Liver (tissue), 3 donors: ENCODE measurements at regions not wholly inside any gene's neighbourhood (a gene's known extent, or its start where the extent isn't known, plus 50 kb on each side); places are given as distances from the start of the nearest gene placed in this dataset.

Source experiments
- CTCF ChIP-seq: fragments of 150-350 bp; IDR thresholded peaks from 2 replicates; pipeline ENCODE4 v1.5.1; 2017; ENCODE audit warnings: improper control_type of control experiment, low read depth, low read length; ENCODE audit not compliant: missing input control
- EGR1 ChIP-seq, 2 donors: IDR thresholded peaks; 2 replicates each; pipeline ENCODE4 v1.6.1; 2016 to 2018; ENCODE audit warnings: antibody characterized with exemption in 2 of 2, low read depth in 2 of 2
- FOXA1 ChIP-seq: IDR thresholded peaks from 2 replicates; pipeline ENCODE4 v1.6.1; 2016; ENCODE audit warnings: antibody characterized with exemption
- GABPA ChIP-seq, 2 donors: IDR thresholded peaks in 1 of 2; conservative IDR thresholded peaks in 1 of 2; 2 replicates each; pipeline ENCODE4 v1.6.1; 2016; ENCODE audit warnings: antibody characterized with exemption in 2 of 2, mild to moderate bottlenecking in 1 of 2, moderate library complexity in 1 of 2
- HNF4A ChIP-seq, 2 donors: conservative IDR thresholded peaks; 2 replicates each; pipeline ENCODE4 v1.6.1; 2016; ENCODE audit warnings: antibody characterized with exemption in 2 of 2, mild to moderate bottlenecking in 2 of 2
- JUND ChIP-seq, 2 donors: IDR thresholded peaks; 2 replicates each; pipeline ENCODE4 v1.6.1; 2016; ENCODE audit warnings: antibody characterized with exemption in 2 of 2
- MAX ChIP-seq: IDR thresholded peaks from 2 replicates; pipeline ENCODE4 v1.6.1; 2016; ENCODE audit warnings: antibody characterized with exemption
- RAD21 ChIP-seq, 2 donors: IDR thresholded peaks; 2 replicates each; pipeline ENCODE4 v1.6.1; 2016; ENCODE audit warnings: antibody characterized with exemption in 2 of 2, mild to moderate bottlenecking in 2 of 2
- REST ChIP-seq: IDR thresholded peaks from 2 replicates; pipeline ENCODE4 v1.6.1; 2016; ENCODE audit warnings: antibody characterized with exemption, mild to moderate bottlenecking
- RXRA ChIP-seq, 2 donors: IDR thresholded peaks; 2 replicates each; pipeline ENCODE4 v1.6.1; 2017 to 2018; ENCODE audit warnings: antibody characterized with exemption in 2 of 2, mild to moderate bottlenecking in 1 of 2
- SP1 ChIP-seq: IDR thresholded peaks from 2 replicates; pipeline ENCODE4 v1.6.1; 2018; ENCODE audit warnings: antibody characterized with exemption, mild to moderate bottlenecking
- TAF1 ChIP-seq: conservative IDR thresholded peaks from 2 replicates; pipeline ENCODE4 v1.6.1; 2016; ENCODE audit warnings: antibody characterized with exemption, mild to moderate bottlenecking
- YY1 ChIP-seq: IDR thresholded peaks from 2 replicates; pipeline ENCODE4 v1.6.1; 2016; ENCODE audit warnings: antibody characterized with exemption, mild to moderate bottlenecking
- TF ChIP-seq, protein P1 (sequence below): IDR thresholded peaks from 2 replicates; pipeline ENCODE4 v1.6.1; 2016; ENCODE audit warnings: antibody characterized with exemption
- donor health status: healthy.
- donor health status: healthy.

DNA sequence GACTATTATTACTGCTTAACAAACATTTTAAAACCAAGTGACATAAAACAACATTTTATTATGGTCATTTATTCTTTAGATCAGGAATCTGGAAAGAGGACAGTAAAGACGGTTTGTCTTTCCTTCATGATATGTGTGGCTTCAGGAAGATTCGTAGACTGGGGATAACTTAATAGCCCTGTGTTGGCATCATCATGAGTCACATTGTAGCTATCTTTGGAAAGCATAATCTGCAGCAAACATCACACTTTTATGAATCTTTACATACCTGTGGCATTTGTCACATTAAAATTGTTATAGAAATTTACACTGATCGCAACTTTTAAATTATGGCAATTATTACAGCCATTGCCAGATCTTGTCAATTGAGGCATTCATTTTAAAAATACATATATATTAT, 397.1 kb downstream of the NOVA1 start:
- TF ChIP-seq, protein P1, sequence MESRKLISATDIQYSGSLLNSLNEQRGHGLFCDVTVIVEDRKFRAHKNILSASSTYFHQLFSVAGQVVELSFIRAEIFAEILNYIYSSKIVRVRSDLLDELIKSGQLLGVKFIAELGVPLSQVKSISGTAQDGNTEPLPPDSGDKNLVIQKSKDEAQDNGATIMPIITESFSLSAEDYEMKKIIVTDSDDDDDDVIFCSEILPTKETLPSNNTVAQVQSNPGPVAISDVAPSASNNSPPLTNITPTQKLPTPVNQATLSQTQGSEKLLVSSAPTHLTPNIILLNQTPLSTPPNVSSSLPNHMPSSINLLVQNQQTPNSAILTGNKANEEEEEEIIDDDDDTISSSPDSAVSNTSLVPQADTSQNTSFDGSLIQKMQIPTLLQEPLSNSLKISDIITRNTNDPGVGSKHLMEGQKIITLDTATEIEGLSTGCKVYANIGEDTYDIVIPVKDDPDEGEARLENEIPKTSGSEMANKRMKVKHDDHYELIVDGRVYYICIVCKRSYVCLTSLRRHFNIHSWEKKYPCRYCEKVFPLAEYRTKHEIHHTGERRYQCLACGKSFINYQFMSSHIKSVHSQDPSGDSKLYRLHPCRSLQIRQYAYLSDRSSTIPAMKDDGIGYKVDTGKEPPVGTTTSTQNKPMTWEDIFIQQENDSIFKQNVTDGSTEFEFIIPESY, result no peak
- TF ChIP-seq CTCF, result no peak
- no peak for TF ChIP-seq REST
- TF ChIP-seq RXRA (IDR thresholded peaks at IDR 0.05), result no peak
- TF ChIP-seq RAD21 (IDR thresholded peaks at IDR 0.05), result no peak
- no peak for TF ChIP-seq YY1
- no peak for TF ChIP-seq MAX
- no peak for TF ChIP-seq GABPA (IDR thresholded peaks at IDR 0.05 in 1 of 2, conservative IDR thresholded peaks at IDR 0.05 in 1 of 2)
- TF ChIP-seq EGR1 (IDR thresholded peaks at IDR 0.05; ENCODE audit: low read depth in 2 of 2), result no peak
- no peak for TF ChIP-seq FOXA1
- no peak for TF ChIP-seq SP1
- TF ChIP-seq JUND (IDR thresholded peaks at IDR 0.05), result no peak
- no peak for TF ChIP-seq TAF1
- no peak for TF ChIP-seq HNF4A (conservative IDR thresholded peaks at IDR 0.05)
